ENCODE measurements at regions not wholly inside any gene's neighbourhood (a gene's known extent, or its start where the extent isn't known, plus 50 kb on each side); places are given as distances from the start of the nearest gene placed in this dataset.
A peak's percentile ranks its signal among the peaks of the same experiment; 100 is the strongest.

DNA sequence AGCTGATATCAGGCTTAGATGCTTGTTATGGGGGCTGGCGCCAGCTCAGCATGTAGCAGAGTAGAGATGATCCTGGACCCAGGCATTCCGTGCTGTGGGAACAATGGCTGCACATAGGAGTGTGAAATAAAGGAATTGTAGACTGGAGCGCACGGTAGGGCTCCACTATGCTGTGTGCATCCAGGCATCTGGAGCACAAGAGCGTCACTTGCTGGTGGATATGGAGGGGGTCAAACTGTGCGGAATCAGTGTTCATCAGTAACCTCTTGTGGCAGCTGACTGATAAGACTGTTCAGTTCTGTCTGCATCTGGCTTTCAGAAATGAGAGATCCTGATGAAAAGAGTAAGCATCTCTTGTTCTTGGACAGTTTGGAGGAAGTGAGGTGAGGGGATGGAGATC is 55.8 kb downstream of the ZNF503 start:
- no peak overlapping the region for H2AK5ac ChIP-seq (ENCODE audit: low read depth, low read length)
- no peaks in the 10 kb centered on the region for H3K79me2 ChIP-seq (ENCODE audit: control insufficient read depth in 1 of 2, insufficient read depth in 2 of 2, low read length in 2 of 2)
- no peak overlapping the region for H3K27ac ChIP-seq (ENCODE audit: low read depth, low read length)
- no peaks in the 10 kb centered on the region for H3K23me2 ChIP-seq (ENCODE audit: low read depth, low read length)
- no peak overlapping the region for H2BK120ac ChIP-seq (replicated peaks; ENCODE audit: low read depth, low read length)
- H3K9ac ChIP-seq (replicated peaks in 1 of 4; ENCODE audit: extremely low read depth in 1 of 4, low read depth in 3 of 4, low read length in 3 of 4): no peak overlapping the region
- CTCF ChIA-PET (ENCODE audit: partially characterized antibody): interaction anchor here (4.4 kb wide), 1 partner anchor 11 kb away, joined by 25 read pairs; no protein-coding TSS in a partner anchor
- H2BK15ac ChIP-seq (ENCODE audit: low read length): no peak overlapping the region
- H3K79me1 ChIP-seq (ENCODE audit: low read depth, low read length): no peaks in the 10 kb centered on the region
- H2AFZ ChIP-seq (ENCODE audit: low read length): no peak overlapping the region
- no peak overlapping the region for H3K56ac ChIP-seq (replicated peaks; ENCODE audit: insufficient read length, low read depth, low read length)
- H3K4me1 ChIP-seq (replicated peaks in 1 of 4; ENCODE audit: control insufficient read depth in 3 of 4, insufficient read depth in 4 of 4, low read length in 3 of 4): peaks cover 0 to 3% (median 0%) of the 10 kb centered on the region in 4 experiments; a peak in 1 of 7 replicates
- H3K4me3 ChIP-seq (ENCODE audit: extremely low read depth in 1 of 4, insufficient read depth in 2 of 4, low read depth in 3 of 4, low read length in 4 of 4): no peak overlapping the region
- no peak overlapping the region for H3K23ac ChIP-seq (ENCODE audit: insufficient read length)
- FAIRE-seq (no peak), DNase-seq (ENCODE audit: low read depth in 1 of 2, low spot score in 2 of 2) (no peak)
- H2BK20ac ChIP-seq (ENCODE audit: low read length): no peak overlapping the region
- POLR2A ChIA-PET (ENCODE audit: partially characterized antibody): no interaction called here
- H3K4ac ChIP-seq (replicated peaks; ENCODE audit: insufficient read length, low read depth, low read length): peak overlapping the region; percentile 29
- no peak overlapping the region for H4K8ac ChIP-seq (ENCODE audit: extremely low read depth, insufficient read depth, low read length)
- H3K18ac ChIP-seq (ENCODE audit: extremely low read depth, low read length): no peak overlapping the region
- no peak overlapping the region for H3K14ac ChIP-seq (ENCODE audit: insufficient read length)
- H3K9me3 ChIP-seq (ENCODE audit: insufficient read depth in 2 of 2, low read depth in 1 of 2, low read length in 1 of 2): no peaks in the 10 kb centered on the region
- no peaks in the 10 kb centered on the region for H4K20me1 ChIP-seq (replicated peaks in 1 of 2; ENCODE audit: control insufficient read depth in 1 of 2, insufficient read depth in 2 of 2, low read length in 2 of 2)
- no peak for TF ChIP-seq SP2 (IDR thresholded peaks at IDR 0.05; ENCODE audit: low read length)
- TF ChIP-seq, protein P1, sequence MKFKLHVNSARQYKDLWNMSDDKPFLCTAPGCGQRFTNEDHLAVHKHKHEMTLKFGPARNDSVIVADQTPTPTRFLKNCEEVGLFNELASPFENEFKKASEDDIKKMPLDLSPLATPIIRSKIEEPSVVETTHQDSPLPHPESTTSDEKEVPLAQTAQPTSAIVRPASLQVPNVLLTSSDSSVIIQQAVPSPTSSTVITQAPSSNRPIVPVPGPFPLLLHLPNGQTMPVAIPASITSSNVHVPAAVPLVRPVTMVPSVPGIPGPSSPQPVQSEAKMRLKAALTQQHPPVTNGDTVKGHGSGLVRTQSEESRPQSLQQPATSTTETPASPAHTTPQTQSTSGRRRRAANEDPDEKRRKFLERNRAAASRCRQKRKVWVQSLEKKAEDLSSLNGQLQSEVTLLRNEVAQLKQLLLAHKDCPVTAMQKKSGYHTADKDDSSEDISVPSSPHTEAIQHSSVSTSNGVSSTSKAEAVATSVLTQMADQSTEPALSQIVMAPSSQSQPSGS (IDR thresholded peaks at IDR 0.05; ENCODE audit: low read length): no peak
- H3K36me3 ChIP-seq (ENCODE audit: control insufficient read depth in 2 of 4, insufficient read depth in 4 of 4, low read length in 3 of 4): no peaks in the 10 kb centered on the region
- no peak overlapping the region for H3K4me2 ChIP-seq (ENCODE audit: insufficient read depth in 1 of 2, low read depth in 2 of 2, low read length in 2 of 2)
- no peak overlapping the region for H2BK5ac ChIP-seq (ENCODE audit: low read depth, low read length)
- no peak overlapping the region for H2BK12ac ChIP-seq (ENCODE audit: low read depth, low read length)
- no peaks in the 10 kb centered on the region for H3K27me3 ChIP-seq (replicated peaks in 1 of 4; ENCODE audit: control insufficient read depth in 3 of 4, extremely low read depth in 1 of 4, insufficient read depth in 3 of 4, low read length in 3 of 4)
- H4K91ac ChIP-seq (replicated peaks; ENCODE audit: insufficient read length, low read length): no peak overlapping the region
- H4K5ac ChIP-seq (ENCODE audit: insufficient read length, low read depth, low read length): no peak overlapping the region
- 96% methylated on average over 6 of the region's 6 CpGs; no CpG with 5 or more reads in 1 of the 2 experiments for WGBS, 2 experiments (ENCODE audit: extremely low coverage in 1 of 2, insufficient coverage in 1 of 2, insufficient read length in 1 of 2, insufficient replicate concordance in 2 of 2, low coverage in 1 of 2, low lambda C conversion rate in 2 of 2, missing lambda C conversion rate in 1 of 2)
